Hematopoietic multipotent progenitor cell treated with erythropoietin and hydrocortisone succinate and interleukin-3 and kit ligand, for 6 days (in vitro differentiated cells): ENCODE measurements at regions not wholly inside any gene's neighbourhood (a gene's known extent, or its start where the extent isn't known, plus 50 kb on each side); places are given as distances from the start of the nearest gene placed in this dataset.
"Not testable (repeated sequence)": the region's sequence is repeated elsewhere in the genome, so short reads cannot be mapped to it uniquely, and the experiment has no call there.

Source experiments
- DNase-seq: peaks from one replicate; pipeline ENCODE4 v3.0.0-alpha.2; 2015

DNA sequence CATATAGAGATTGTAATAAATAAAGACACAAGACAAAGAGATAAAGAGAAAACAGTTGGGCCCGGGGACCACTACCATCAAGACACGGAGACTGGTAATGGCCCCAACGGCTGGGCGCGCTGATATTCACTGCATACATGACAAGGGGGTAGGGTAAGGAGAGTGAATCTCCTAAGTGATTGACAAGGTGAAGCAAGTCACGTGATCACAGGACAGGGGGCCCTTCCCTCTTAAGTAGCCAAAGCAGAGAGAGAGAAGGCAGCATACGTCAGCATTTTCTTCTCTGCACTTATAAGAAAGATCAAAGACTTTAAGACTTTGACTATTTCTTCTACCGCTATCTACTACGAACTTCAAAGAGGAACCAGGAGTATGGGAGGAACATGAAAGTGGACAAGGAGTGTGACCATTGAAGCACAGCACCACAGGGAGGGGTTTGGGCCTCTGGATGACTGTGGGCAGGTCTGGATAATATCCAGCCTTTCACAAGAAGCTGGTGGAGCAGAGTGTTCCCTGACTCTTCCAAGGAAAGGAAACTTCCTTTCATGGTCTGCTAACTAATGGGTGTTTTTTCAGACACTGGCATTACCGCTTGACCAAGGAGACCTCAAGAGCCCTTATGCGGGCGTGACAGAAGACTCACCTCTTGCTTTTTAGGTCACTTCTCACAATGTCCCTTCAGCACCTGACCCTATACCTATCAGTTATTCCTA lies 75.6 kb downstream of the MRPL39 start:
- DNase-seq: not testable (repeated sequence)

DNA sequence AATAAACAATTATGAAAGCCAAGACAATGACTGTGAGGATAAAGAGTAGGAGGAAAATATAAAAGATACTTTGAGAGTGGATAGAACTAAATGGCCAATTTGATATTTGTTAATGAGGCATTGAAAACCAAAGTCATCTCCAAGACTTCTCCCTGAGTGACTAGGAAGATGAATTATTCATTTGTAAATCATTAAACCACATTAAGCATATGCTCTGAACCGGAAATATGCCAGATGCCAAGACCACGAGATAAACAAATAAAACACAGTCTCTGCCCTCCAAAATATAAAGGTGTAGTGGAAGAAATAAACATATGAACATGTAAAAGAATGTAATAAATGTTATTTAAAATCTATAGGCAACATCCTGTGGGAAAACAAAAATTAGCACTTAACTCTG lies 78.8 kb downstream of the MRPL39 start:
- no peak for DNase-seq

DNA sequence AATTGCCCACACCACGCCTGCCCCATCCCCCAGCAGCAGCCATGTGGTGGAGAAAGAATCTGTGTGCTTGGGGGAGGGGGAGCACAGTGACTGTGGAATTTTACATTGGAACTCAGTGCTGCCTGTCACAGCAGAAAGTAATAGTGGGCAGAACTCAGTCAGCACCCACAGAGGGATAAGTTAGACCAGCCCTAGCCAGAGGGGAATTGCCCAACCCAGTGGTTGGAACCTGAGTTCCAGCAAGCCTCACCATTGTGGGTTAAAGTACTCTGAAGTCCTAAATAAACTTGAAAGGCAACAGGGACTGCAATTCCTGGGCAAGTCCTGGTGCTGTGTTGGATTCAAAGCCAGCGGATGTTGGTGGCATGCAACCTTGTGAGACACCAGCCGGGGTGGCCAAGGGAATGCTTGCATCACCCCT lies 88.8 kb downstream of the MRPL39 start:
- DNase-seq: peak; percentile 26

DNA sequence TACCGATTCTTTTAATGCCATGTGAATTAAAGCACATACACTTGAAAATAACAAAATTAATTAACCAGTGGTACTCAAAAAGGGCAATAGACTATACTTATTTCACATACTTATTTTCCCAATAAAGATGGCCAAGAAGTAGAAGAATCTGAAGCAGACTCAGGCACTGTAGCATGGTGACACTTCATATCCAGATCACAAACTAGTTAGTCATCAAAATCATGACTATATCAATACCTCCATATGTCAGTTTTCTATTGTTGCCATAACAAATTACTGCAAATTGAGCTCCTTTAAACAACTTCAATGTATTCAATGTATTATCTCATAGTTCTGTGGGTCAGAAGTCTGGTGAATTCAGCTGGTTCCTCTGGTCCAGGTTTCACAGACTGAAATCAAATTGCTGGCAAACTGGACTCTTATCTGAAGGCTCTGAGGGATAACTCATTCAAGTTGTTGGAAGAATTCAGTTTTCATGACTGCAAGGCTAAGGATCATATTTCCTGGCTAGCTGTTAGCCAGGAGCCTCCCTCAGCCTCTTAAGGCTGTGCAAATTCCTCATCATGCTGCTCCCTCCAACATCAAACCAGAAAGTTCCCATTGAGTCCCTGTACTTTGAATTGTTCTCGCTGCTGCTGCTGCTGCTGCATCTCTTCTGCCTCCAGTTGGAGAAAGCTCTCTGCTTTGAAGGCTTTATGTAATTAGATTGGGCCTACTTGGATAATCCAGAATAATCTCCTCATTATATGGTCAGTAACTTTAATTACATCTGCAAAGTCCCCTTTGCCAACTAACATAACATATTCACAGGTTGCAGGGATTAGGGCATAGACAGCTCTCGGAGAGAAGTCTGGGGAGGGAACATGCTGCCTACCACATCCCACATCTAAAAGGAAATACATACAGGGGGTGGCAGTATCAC lies 91.5 kb downstream of the MRPL39 start:
- DNase-seq: no peak

GRCh38 chr21:25513810-25514209 lies 93.5 kb downstream of the MRPL39 start:
- no peak for DNase-seq

DNA sequence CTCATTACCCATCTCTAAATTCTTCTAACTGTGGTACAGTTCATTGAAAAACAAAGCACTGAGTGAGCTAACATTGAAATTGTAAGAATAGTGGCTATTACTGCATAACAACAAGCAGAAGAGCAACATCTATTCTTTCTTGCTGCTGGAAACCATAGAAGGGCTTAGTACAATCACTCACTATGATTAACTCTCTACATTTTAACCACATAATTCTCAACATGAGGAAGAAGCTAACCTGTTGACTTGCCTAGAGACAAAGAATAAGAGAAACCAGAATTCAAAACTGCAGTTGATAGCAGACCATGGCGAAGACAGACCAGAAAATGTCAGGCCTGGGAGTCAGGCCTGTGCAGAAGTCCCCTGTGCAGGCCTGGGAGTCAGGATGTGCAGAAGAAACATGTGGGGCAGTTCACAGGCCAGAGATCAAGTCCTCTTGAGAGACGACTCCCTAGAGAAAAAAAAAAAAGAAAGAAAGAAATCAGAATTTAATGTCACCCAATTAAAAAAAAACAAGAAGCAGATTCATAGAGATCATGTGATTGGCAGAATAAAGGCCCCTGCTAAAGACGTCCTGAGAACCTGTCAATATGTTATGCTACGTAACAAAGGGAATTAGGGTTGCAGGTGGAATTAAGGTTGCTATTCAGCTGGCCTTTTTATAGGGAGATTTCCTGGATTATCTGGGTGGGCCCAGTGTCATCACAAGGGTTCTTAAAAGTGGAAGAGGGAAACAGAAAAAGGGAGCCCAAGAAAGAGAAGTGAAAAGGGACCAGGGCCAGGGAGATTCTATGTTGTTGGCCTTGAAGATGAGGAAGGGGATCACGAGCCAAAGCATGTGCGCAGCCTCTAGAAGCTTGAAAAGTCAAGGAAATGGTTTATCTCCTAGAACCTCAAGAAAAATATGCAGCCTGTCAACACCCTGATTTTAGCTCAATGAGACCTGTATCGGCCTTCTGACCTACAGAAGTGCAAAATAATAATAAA lies 94.9 kb downstream of the MRPL39 start:
- no peak for DNase-seq

GRCh38 chr21:25509862-25510261 lies 97.4 kb downstream of the MRPL39 start:
- no peak for DNase-seq

DNA sequence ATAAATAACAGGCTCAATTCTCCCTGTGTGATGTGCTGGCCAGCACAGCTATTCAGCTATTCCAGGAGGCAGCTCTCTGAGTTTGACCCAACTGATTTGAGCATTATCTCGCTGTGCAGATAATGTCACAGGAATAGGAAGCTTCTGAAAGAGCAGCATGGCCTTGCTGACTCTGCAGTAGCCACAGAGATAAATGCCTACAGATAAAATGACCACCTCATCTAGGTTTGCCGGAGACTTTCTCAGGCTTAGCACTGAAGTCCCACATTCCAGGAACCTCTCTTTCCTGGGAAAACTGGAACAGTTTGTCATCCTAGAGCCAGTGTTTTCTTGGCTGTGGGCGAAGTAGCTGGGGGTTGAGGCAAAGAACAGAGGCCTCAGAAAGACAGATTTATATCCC lies 98.9 kb downstream of the MRPL39 start:
- DNase-seq: peak; percentile 21

- DNase-seq: peak; percentile 14
Measured at GRCh38 chr21:25507522-25507921, 99.8 kb downstream of the MRPL39 start.

DNA sequence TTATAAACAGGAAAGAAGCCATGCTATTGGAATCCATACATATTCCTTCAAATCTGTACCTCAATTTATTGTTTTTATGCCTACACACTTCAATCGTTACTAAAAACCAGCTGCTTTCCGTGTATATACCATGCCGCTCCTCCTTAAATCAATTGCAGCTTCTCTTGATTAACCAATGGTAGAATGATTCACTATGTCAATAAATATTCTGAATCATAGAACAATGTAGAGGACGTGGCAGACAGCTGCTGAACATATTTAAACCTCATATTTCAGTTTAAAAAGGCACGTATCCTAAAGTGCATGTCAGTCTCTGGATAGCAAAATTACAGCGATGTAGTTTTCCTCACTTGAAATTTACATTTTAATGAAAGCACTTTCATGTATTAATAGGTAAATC lies 100.4 kb downstream of the MRPL39 start:
- no peak for DNase-seq

- DNase-seq: no peak
Measured at GRCh38 chr21:25506261-25506660, 101.0 kb downstream of the MRPL39 start.

- DNase-seq: no peak
Measured at GRCh38 chr21:25503981-25504380, 103.3 kb downstream of the MRPL39 start.

- peak; percentile 42 for DNase-seq
Measured at GRCh38 chr21:25501996-25502665, 105.2 kb downstream of the MRPL39 start.

DNA sequence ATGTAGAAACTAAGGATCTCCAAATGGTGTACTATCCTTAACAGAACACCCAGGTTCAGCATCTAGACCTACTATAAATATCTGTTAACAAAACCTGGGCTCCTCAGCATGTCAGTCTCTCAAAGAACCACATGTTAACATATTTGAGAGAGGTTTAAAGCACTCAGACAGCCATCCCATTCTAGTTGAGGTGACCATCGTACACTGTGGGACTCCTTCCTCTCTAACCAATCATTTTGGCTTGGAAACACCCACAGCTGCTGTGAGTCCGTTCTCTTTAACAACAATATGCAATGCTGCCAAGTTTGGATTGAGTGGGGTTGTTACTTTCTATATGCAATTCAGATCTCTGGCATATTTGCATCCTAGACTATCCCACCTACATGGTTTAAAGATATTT lies 105.8 kb downstream of the MRPL39 start:
- DNase-seq: no peak

DNA sequence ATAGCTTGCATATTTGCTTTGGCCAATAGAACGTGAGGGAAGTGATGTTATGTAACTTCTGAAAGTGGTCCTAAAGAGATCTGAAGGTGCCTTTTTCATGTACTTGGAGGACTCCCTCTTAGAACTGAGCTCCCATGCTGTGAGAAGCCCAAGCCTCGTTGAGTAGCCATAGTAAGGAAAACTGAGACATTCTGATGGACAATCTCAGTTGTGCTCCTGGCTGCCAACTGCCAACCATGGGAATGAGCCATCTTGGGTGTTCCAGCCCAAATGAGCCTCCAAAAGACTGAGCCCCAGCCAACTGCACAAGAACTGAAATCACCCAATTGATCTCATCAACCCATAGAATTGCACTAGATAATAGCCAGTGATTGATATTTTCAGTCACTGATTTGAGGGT lies 106.7 kb downstream of the MRPL39 start:
- DNase-seq: no peak

DNA sequence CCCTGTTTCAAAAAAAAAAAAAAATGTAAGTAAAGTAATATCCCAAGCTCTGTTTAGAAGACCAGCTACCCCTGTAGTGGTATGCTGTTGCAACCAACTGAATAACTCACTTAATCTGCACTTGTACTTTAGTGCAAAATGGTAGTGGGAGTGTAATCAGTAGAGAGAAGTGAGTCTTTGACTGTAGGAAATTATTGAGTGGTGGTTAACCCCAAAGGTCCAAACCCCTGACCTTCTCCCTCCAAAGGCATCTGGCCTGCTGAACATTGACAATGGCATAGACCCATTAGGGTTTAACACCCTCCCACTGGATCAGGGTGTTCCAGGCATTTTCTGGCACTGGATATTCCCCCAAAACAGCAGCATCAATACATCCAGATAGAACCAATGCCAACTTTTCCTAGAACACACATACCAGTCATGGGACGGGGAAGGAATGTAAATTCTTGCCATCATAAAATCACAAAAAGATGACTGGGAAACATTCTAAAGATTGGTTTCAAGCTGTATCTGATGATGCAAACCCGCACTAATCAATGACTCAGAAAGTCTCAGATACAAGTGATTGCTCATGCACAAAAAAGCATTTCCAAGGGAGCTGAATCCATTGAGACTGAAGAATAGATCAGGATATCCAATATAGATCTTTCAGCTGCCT lies 110.3 kb downstream of the MRPL39 start:
- no peak for DNase-seq

DNA sequence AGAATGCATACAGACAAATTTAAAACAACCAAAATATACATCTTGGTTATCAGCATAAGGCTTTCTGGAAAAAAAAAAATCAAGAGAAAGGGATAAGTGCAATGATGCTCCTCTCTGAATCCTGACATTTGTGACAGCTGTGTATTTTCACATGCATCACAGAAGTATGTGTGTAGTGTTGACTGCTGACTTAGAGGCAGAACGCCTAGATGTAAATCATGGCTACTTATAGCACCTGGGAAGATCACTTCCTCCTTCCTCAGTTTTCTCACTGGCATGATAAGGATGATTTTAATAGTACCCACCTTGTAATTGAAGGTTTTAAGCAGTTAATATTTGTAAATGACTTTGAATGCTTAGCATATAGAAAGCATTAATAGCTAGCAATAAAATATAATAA lies 112.5 kb downstream of the MRPL39 start:
- DNase-seq: no peak

DNA sequence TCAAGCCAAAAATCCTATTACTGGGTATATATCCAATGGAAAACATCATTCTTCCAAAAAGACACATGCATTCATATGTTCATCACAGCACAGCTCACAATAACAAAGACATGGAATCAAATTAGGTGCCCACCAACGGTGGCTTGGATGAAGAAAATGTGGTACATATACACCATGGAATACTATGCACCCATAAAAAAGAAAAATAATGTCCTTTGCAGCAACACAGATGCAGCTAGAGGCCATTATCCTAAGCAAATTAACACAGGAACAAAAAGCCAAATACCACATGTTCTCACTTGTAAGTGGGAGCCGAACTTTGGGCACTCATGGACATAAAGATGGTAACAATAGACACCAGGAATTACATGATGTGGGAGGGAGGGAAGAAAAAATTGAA lies 113.6 kb downstream of the MRPL39 start:
- DNase-seq: no peak

DNA sequence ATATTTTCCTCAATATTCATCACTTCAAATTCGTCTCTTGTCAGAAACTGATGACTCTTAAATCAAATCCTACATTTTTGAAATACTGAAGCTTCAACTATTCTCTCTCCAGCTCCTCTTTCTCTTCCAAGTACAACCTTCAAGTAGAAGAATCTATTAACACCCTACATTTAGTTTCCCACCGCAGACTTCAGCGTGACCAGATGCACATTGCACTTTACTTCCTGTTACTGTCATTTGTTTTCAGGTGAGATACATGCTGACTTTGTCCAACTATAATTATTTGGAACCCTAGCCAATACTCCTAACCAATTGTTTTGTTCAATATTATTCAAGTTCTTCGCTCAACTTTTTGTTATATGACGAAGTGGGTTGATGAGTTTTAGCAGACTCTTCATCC lies 116.0 kb downstream of the MRPL39 start:
- DNase-seq: no peak

DNA sequence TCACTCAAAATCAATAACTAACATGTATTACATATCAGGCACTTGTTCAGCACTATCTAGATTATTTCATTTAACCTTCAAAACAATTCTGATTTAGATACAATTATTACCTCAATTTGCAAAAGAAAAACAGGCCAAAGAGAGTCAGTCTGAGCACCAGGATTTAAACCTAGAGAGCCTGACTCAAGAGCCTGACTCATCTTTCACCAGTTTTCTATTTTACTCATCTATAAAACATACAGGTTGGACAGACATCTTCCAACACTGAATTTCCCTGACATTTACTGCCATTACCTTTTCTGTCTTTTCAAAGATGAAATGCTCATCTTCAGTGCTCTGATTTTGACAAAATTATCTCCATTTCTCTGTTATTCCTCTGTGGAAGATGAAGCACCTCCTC lies 116.5 kb downstream of the MRPL39 start:
- DNase-seq: no peak

GRCh38 chr21:25489673-25490072 lies 117.6 kb downstream of the MRPL39 start:
- DNase-seq: no peak

GRCh38 chr21:25487046-25487594 lies 120.2 kb downstream of the MRPL39 start:
- peak; percentile 78 for DNase-seq
